Stomach (tissue), 8 donors: ENCODE measurements at regions not wholly inside any gene's neighbourhood (a gene's known extent, or its start where the extent isn't known, plus 50 kb on each side); places are given as distances from the start of the nearest gene placed in this dataset.

Experiments
- DNase-seq, 2 donors: peaks; one replicate each; pipeline versions ENCODE4 v3.0.0 to v3.0.0-alpha.2; 2013 to 2019
- H3K27ac ChIP-seq, 5 donors: fragments of 200-600 bp in 4 of 5; sonication (generic) in 4 of 5; one replicate each; pipeline ENCODE4 v1.5.1; 2013 to 2019; ENCODE audit warnings: mild to moderate bottlenecking in 1 of 5, moderate library complexity in 1 of 5
- H3K27me3 ChIP-seq, 3 donors: fragments of 200-600 bp; sonication (generic); one replicate each; pipeline ENCODE4 v1.5.1; 2017 to 2019; ENCODE audit warnings: mixed run types in 1 of 3
- H3K36me3 ChIP-seq, 4 donors: fragments of 200-600 bp; sonication (generic); 1 replicate in 3 of 4; 2 replicates in 1 of 4; pipeline ENCODE4 v1.5.1; 2016 to 2019
- H3K4me1 ChIP-seq, 4 donors: fragments of 200-600 bp; sonication (generic); one replicate each; pipeline ENCODE4 v1.5.1; 2016 to 2019
- H3K4me3 ChIP-seq, 4 donors: fragments of 200-600 bp; sonication (generic) in 3 of 4; one replicate each; pipeline ENCODE4 v1.5.1; 2016 to 2019; ENCODE audit warnings: mild to moderate bottlenecking in 1 of 4
- H3K9me3 ChIP-seq, 4 donors: fragments of 200-600 bp; sonication (generic); one replicate each; pipeline ENCODE4 v1.5.1; 2016 to 2019
- CTCF ChIP-seq, 7 experiments: fragments of 450-650 bp in 4 of 7; fragments of 200-600 bp in 3 of 7; sonication (generic) in 3 of 7; IDR thresholded peaks; one replicate each; pipeline ENCODE4 v1.5.1; 2016 to 2019; ENCODE audit warnings: antibody characterized with exemption in 7 of 7, control low read depth in 2 of 7, mild to moderate bottlenecking in 1 of 7
- EP300 ChIP-seq: sonication (generic); formaldehyde crosslinking; IDR thresholded peaks from one replicate; pipeline ENCODE4 v1.6.1; 2017; ENCODE audit warnings: antibody characterized with exemption
- POLR2A ChIP-seq, 4 donors: fragments of 450-650 bp; IDR thresholded peaks; one replicate each; pipeline ENCODE4 v1.6.1; 2016; ENCODE audit warnings: antibody characterized with exemption in 4 of 4, control low read depth in 2 of 4, mild to moderate bottlenecking in 1 of 4, moderate library complexity in 1 of 4
- POLR2AphosphoS5 ChIP-seq, 3 donors: sonication (generic); formaldehyde crosslinking; IDR thresholded peaks; one replicate each; pipeline ENCODE4 v1.6.1; 2016; ENCODE audit warnings: antibody characterized with exemption in 3 of 3
- WGBS, 5 donors: extraction: QIAGEN DNeasy Blood & Tissue Kit in 3 of 5; methylation state at CpG; one replicate each; pipeline versions ENCODE4 v1.1.5 to v1.1.7; 2013 to 2018; 5-methylcytosine and 5-hydroxymethylcytosine counted together
- intact Hi-C: fragments of 100-400 bp; cut with DNase I; formaldehyde crosslinking; loops from one replicate; pipeline ENCODE4 v1.15.1; 2023; ENCODE audit warnings: low total_unique reads
- donor health status: healthy with polysubstance abuse.
- donor health status: Bipolar disorder and iron deficiency.
- donor health status: healthy.

GRCh38 chr11:28636033-28636432, 527.8 kb downstream of the METTL15 start:
- intact Hi-C loops: no loop called here
- 60 to 67% (median 63%) methylated on average over 4 of the region's 4 CpGs for WGBS, 5 donors
- no peaks in the 10 kb centered on the region for H3K4me1 ChIP-seq
- no peak overlapping the region for H3K27ac ChIP-seq
- DNase-seq: no peak
- TF ChIP-seq CTCF (IDR thresholded peaks at IDR 0.05): no peak
- no peak for TF ChIP-seq EP300
- no peak for TF ChIP-seq POLR2A (IDR thresholded peaks at IDR 0.05)
- TF ChIP-seq POLR2AphosphoS5 (IDR thresholded peaks at IDR 0.05): no peak
- no peaks in the 10 kb centered on the region for H3K27me3 ChIP-seq
- H3K4me3 ChIP-seq: no peak overlapping the region
- no peaks in the 10 kb centered on the region for H3K36me3 ChIP-seq
- H3K9me3 ChIP-seq: no peaks in the 10 kb centered on the region

- no peak overlapping the region for H3K27ac ChIP-seq
- intact Hi-C loops: no loop called here
- H3K4me1 ChIP-seq: no peaks in the 10 kb centered on the region
- 85 to 100% (median 95%) methylated on average over 2 of the region's 2 CpGs for WGBS, 5 donors
- no peak for DNase-seq
- H3K36me3 ChIP-seq: no peaks in the 10 kb centered on the region
- no peaks in the 10 kb centered on the region for H3K9me3 ChIP-seq
- H3K4me3 ChIP-seq: no peak overlapping the region
- H3K27me3 ChIP-seq: no peaks in the 10 kb centered on the region
- TF ChIP-seq POLR2AphosphoS5 (IDR thresholded peaks at IDR 0.05): no peak
- no peak for TF ChIP-seq CTCF (IDR thresholded peaks at IDR 0.05)
- TF ChIP-seq POLR2A (IDR thresholded peaks at IDR 0.05): no peak
- no peak for TF ChIP-seq EP300
These were observed 524.1 kb downstream of the METTL15 start for GRCh38 chr11:28632338-28632737.

GRCh38 chr11:28631148-28631547, 523.0 kb downstream of the METTL15 start:
- H3K4me3 ChIP-seq: no peak overlapping the region
- no peaks in the 10 kb centered on the region for H3K9me3 ChIP-seq
- intact Hi-C loops: no loop called here
- DNase-seq: no peak
- no peaks in the 10 kb centered on the region for H3K27me3 ChIP-seq
- TF ChIP-seq POLR2AphosphoS5 (IDR thresholded peaks at IDR 0.05) (no peak), CTCF (IDR thresholded peaks at IDR 0.05) (no peak), POLR2A (IDR thresholded peaks at IDR 0.05) (no peak), EP300 (no peak)
- no peaks in the 10 kb centered on the region for H3K4me1 ChIP-seq
- H3K27ac ChIP-seq: no peak overlapping the region
- no peaks in the 10 kb centered on the region for H3K36me3 ChIP-seq
- 25 to 53% (median 48%) methylated on average over 1 of the region's 1 CpG for WGBS, 5 donors

GRCh38 chr11:28629235-28629634, 521.0 kb downstream of the METTL15 start:
- H3K9me3 ChIP-seq: no peaks in the 10 kb centered on the region
- intact Hi-C loops: no loop called here
- 80 to 90% (median 87%) methylated on average over 3 of the region's 3 CpGs for WGBS, 5 donors
- no peaks in the 10 kb centered on the region for H3K36me3 ChIP-seq
- H3K4me3 ChIP-seq: no peak overlapping the region
- DNase-seq: no peak
- H3K27me3 ChIP-seq: no peaks in the 10 kb centered on the region
- TF ChIP-seq POLR2A (IDR thresholded peaks at IDR 0.05) (no peak), POLR2AphosphoS5 (IDR thresholded peaks at IDR 0.05) (no peak), CTCF (IDR thresholded peaks at IDR 0.05) (no peak), EP300 (no peak)
- no peaks in the 10 kb centered on the region for H3K4me1 ChIP-seq
- H3K27ac ChIP-seq: no peak overlapping the region
